ENCODE measurements at regions not wholly inside any gene's neighbourhood (a gene's known extent, or its start where the extent isn't known, plus 50 kb on each side); places are given as distances from the start of the nearest gene placed in this dataset.

DNA sequence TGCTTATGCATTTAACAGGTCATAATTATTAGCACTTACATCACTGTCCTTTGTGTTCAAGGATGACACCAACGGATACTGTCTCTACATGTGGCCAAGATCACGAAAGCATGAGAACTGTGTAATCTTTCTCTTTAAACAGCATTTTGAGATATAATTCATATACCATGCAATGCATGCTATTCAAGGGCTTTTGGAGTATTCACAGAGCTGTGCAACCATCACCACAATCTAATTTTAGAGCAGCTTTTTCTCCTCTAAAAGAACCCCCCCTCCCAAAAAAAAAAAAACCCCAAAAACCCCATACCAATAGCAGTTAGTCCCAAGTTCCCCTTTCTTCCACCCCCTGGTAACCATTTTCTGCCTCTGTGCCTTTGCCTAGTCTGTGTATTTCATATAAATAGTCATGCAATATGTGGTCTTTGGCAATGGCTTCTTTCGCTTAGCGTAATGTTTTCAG, 60.6 kb downstream of the SPRING1 start:
- TF ChIP-seq, protein P1, sequence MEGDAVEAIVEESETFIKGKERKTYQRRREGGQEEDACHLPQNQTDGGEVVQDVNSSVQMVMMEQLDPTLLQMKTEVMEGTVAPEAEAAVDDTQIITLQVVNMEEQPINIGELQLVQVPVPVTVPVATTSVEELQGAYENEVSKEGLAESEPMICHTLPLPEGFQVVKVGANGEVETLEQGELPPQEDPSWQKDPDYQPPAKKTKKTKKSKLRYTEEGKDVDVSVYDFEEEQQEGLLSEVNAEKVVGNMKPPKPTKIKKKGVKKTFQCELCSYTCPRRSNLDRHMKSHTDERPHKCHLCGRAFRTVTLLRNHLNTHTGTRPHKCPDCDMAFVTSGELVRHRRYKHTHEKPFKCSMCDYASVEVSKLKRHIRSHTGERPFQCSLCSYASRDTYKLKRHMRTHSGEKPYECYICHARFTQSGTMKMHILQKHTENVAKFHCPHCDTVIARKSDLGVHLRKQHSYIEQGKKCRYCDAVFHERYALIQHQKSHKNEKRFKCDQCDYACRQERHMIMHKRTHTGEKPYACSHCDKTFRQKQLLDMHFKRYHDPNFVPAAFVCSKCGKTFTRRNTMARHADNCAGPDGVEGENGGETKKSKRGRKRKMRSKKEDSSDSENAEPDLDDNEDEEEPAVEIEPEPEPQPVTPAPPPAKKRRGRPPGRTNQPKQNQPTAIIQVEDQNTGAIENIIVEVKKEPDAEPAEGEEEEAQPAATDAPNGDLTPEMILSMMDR (IDR thresholded peaks at IDR 0.05; ENCODE audit: control extremely low read depth in 1 of 3, insufficient read depth in 1 of 3, low read depth in 1 of 3, low read length in 3 of 3): no peak
- no peak for TF ChIP-seq HDAC6 (IDR thresholded peaks at IDR 0.05; ENCODE audit: low read depth, low read length)
- no peak for TF ChIP-seq EZH2 (IDR thresholded peaks at IDR 0.05; ENCODE audit: low read depth, low read length, severe bottlenecking)
- no peak for TF ChIP-seq MAFK (IDR thresholded peaks at IDR 0.05; ENCODE audit: low read depth, low read length)
- TF ChIP-seq EP300 (IDR thresholded peaks at IDR 0.05; ENCODE audit: borderline replicate concordance in 1 of 2, low read depth in 2 of 2, low read length in 2 of 2): no peak
- TF ChIP-seq, protein P2, sequence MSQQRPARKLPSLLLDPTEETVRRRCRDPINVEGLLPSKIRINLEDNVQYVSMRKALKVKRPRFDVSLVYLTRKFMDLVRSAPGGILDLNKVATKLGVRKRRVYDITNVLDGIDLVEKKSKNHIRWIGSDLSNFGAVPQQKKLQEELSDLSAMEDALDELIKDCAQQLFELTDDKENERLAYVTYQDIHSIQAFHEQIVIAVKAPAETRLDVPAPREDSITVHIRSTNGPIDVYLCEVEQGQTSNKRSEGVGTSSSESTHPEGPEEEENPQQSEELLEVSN (IDR thresholded peaks at IDR 0.05): no peak
- no peak for TF ChIP-seq POLR2A (IDR thresholded peaks at IDR 0.05; ENCODE audit: control extremely low read depth in 1 of 2, low read depth in 2 of 2, low read length in 2 of 2)
- TF ChIP-seq YY1 (IDR thresholded peaks at IDR 0.05; ENCODE audit: low read depth, low read length): no peak
- TF ChIP-seq, protein P3, sequence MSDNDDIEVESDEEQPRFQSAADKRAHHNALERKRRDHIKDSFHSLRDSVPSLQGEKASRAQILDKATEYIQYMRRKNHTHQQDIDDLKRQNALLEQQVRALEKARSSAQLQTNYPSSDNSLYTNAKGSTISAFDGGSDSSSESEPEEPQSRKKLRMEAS (IDR thresholded peaks at IDR 0.05): no peak
- TF ChIP-seq RAD21 (IDR thresholded peaks at IDR 0.05 in 1 of 2, conservative IDR thresholded peaks at IDR 0.05 in 1 of 2; ENCODE audit: low read depth in 2 of 2, low read length in 2 of 2): no peak
- TF ChIP-seq CEBPB (IDR thresholded peaks at IDR 0.05; ENCODE audit: low read depth, low read length): no peak
- TF ChIP-seq RNF2 (IDR thresholded peaks at IDR 0.05; ENCODE audit: borderline replicate concordance, low read depth, low read length, missing control alignments, poor library complexity, severe bottlenecking): no peak
- no peak for TF ChIP-seq SAP30 (IDR thresholded peaks at IDR 0.05; ENCODE audit: insufficient read depth, insufficient replicate concordance, low read length)

All from H1 (cell line).